Naive thymus-derived CD8-positive, alpha-beta T cell (primary cell): ENCODE measurements at regions not wholly inside any gene's neighbourhood (a gene's known extent, or its start where the extent isn't known, plus 50 kb on each side); places are given as distances from the start of the nearest gene placed in this dataset.

ENCODE experiments used
- ATAC-seq, 2 donors: fragments of 150-1000 bp; cut with Tn5 transposase in 1 of 2; sonication (Bioruptor Pico), chemical (Tn5 transposase) in 1 of 2; 1 replicate in 1 of 2; 2 replicates in 1 of 2; pipeline ENCODE4 v1.10.0; 2021; ENCODE audit warnings: mild to moderate bottlenecking in 2 of 2, moderate library complexity in 2 of 2
- POLR2A ChIA-PET: fragments of 350-600 bp; sonication (Branson Sonifier 250); formaldehyde crosslinking; loops from one replicate; lab custom pipeline; 2021; ENCODE audit warnings: antibody characterized with exemption; lab: Charles Lee
- DNase-seq, 10 donors: peaks; one replicate each; pipeline versions ENCODE4 v3.0.0 to v3.0.0-alpha.2; 2020 to 2022
- H3K27ac Mint-ChIP-seq, 10 donors: one replicate each; pipeline ENCODE4 v1.8.0; 2020 to 2022; ENCODE audit warnings: mild to moderate bottlenecking in 10 of 10, mixed read lengths in 10 of 10, moderate library complexity in 4 of 10, inconsistent platforms in 1 of 10
- H3K27me3 Mint-ChIP-seq, 5 donors: one replicate each; pipeline ENCODE4 v1.8.0; 2021 to 2022; ENCODE audit warnings: mixed read lengths in 5 of 5
- H3K36me3 Mint-ChIP-seq, 3 donors: one replicate each; pipeline ENCODE4 v1.8.0; 2020 to 2022; ENCODE audit warnings: mixed read lengths in 3 of 3, mild to moderate bottlenecking in 2 of 3, inconsistent platforms in 1 of 3
- H3K4me1 Mint-ChIP-seq, 4 donors: one replicate each; pipeline ENCODE4 v1.8.0; 2021 to 2022; ENCODE audit warnings: mixed read lengths in 4 of 4
- H3K4me3 Mint-ChIP-seq, 10 donors: one replicate each; pipeline ENCODE4 v1.8.0; 2020 to 2022; ENCODE audit warnings: mild to moderate bottlenecking in 10 of 10, mixed read lengths in 10 of 10, moderate library complexity in 6 of 10, inconsistent platforms in 1 of 10
- H3K9me3 Mint-ChIP-seq, 9 donors: one replicate each; pipeline ENCODE4 v1.8.0; 2020 to 2022; ENCODE audit warnings: mixed read lengths in 9 of 9, mild to moderate bottlenecking in 3 of 9, inconsistent platforms in 1 of 9, moderate library complexity in 1 of 9

- ATAC-seq (no peak), DNase-seq (no peak)
- Mint-ChIP-seq H3K36me3 (no peaks in the 10 kb centered on the region), H3K9me3 (no peaks in the 10 kb centered on the region), H3K4me3 (no peak overlapping the region), H3K27me3 (no peaks in the 10 kb centered on the region), H3K27ac (no peak overlapping the region), H3K4me1 (no peaks in the 10 kb centered on the region)
- POLR2A ChIA-PET: interaction anchor here (0.7 kb wide), 1 partner anchor 55 kb away, joined by 4 read pairs; no protein-coding TSS in a partner anchor
Observed at GRCh38 chr7:47685712-47686376, 103.9 kb upstream of the TNS3 start.

- ATAC-seq: no peak
- POLR2A ChIA-PET: no interaction called here
- H3K27ac Mint-ChIP-seq: no peak overlapping the region
- no peak for DNase-seq
- no peaks in the 10 kb centered on the region for H3K9me3 Mint-ChIP-seq
- no peaks in the 10 kb centered on the region for H3K27me3 Mint-ChIP-seq
- no peak overlapping the region for H3K4me3 Mint-ChIP-seq
- no peaks in the 10 kb centered on the region for H3K4me1 Mint-ChIP-seq
- H3K36me3 Mint-ChIP-seq: no peaks in the 10 kb centered on the region
Observed at GRCh38 chr7:47685151-47685550, 103.2 kb upstream of the TNS3 start.

GRCh38 chr7:47684728-47685127 lies 102.8 kb upstream of the TNS3 start:
- Mint-ChIP-seq H3K9me3 (no peaks in the 10 kb centered on the region), H3K27ac (no peak overlapping the region), H3K4me3 (no peak overlapping the region), H3K27me3 (no peaks in the 10 kb centered on the region), H3K36me3 (no peaks in the 10 kb centered on the region), H3K4me1 (no peaks in the 10 kb centered on the region)
- POLR2A ChIA-PET: no interaction called here
- no peak for DNase-seq
- ATAC-seq: no peak

- Mint-ChIP-seq H3K9me3 (no peaks in the 10 kb centered on the region), H3K4me1 (no peaks in the 10 kb centered on the region), H3K27me3 (no peaks in the 10 kb centered on the region), H3K4me3 (no peak overlapping the region), H3K36me3 (no peaks in the 10 kb centered on the region), H3K27ac (no peak overlapping the region)
- DNase-seq: no peak
- POLR2A ChIA-PET: no interaction called here
- no peak for ATAC-seq
Observed at GRCh38 chr7:47683485-47683898, 101.6 kb upstream of the TNS3 start.

- H3K4me3 Mint-ChIP-seq: no peak overlapping the region
- H3K27ac Mint-ChIP-seq: no peak overlapping the region
- H3K9me3 Mint-ChIP-seq: peaks cover 0 to 2% (median 0%) of the 10 kb centered on the region in 9 donors
- no peaks in the 10 kb centered on the region for H3K4me1 Mint-ChIP-seq
- DNase-seq: no peak
- H3K36me3 Mint-ChIP-seq: no peaks in the 10 kb centered on the region
- POLR2A ChIA-PET: no interaction called here
- no peak for ATAC-seq
- H3K27me3 Mint-ChIP-seq: peaks cover 0 to under 1% (median 0%) of the 10 kb centered on the region in 5 donors
Observed at GRCh38 chr7:47682874-47683273, 101.0 kb upstream of the TNS3 start.

- no peaks in the 10 kb centered on the region for H3K36me3 Mint-ChIP-seq
- H3K4me3 Mint-ChIP-seq: no peak overlapping the region
- H3K9me3 Mint-ChIP-seq: peaks cover 0 to 13% (median 0%) of the 10 kb centered on the region in 9 donors
- H3K27ac Mint-ChIP-seq: peak overlapping the region in 1 of 10 donors; percentile 5
- peaks cover 0 to 4% (median 0%) of the 10 kb centered on the region in 5 donors for H3K27me3 Mint-ChIP-seq
- POLR2A ChIA-PET: no interaction called here
- H3K4me1 Mint-ChIP-seq: peaks cover 0 to 5% (median 0%) of the 10 kb centered on the region in 4 donors
- ATAC-seq (no peak), DNase-seq (no peak)
Observed at GRCh38 chr7:47681249-47681810, 99.4 kb upstream of the TNS3 start.

GRCh38 chr7:47678641-47679380 lies 96.9 kb upstream of the TNS3 start:
- DNase-seq (no peak), ATAC-seq (no peak)
- Mint-ChIP-seq H3K4me1 (peaks cover 0 to 5% (median 0%) of the 10 kb centered on the region in 4 donors), H3K27ac (no peak overlapping the region), H3K9me3 (peaks cover 0 to 13% (median 0%) of the 10 kb centered on the region in 9 donors), H3K4me3 (no peak overlapping the region), H3K36me3 (no peaks in the 10 kb centered on the region), H3K27me3 (peaks cover 0 to 4% (median 0%) of the 10 kb centered on the region in 5 donors)
- POLR2A ChIA-PET: no interaction called here

- POLR2A ChIA-PET: no interaction called here
- Mint-ChIP-seq H3K4me1 (peaks cover 0 to 5% (median 0%) of the 10 kb centered on the region in 4 donors), H3K9me3 (peaks cover 0 to 13% (median 0%) of the 10 kb centered on the region in 9 donors), H3K27me3 (peaks cover 0 to 4% (median 0%) of the 10 kb centered on the region in 5 donors), H3K4me3 (no peak overlapping the region), H3K27ac (no peak overlapping the region), H3K36me3 (no peaks in the 10 kb centered on the region)
- no peak for DNase-seq
- no peak for ATAC-seq
Observed at GRCh38 chr7:47677664-47678063, 95.8 kb upstream of the TNS3 start.

- Mint-ChIP-seq H3K36me3 (no peaks in the 10 kb centered on the region), H3K27ac (no peak overlapping the region)
- POLR2A ChIA-PET: no interaction called here
Observed at GRCh38 chr7:47677093-47677492, 95.2 kb upstream of the TNS3 start.

GRCh38 chr7:47672977-47673381 lies 91.1 kb upstream of the TNS3 start:
- Mint-ChIP-seq H3K27me3 (peaks cover 0 to 4% (median 0%) of the 10 kb centered on the region in 5 donors), H3K9me3 (peaks cover 0 to 11% (median 0%) of the 10 kb centered on the region in 9 donors), H3K36me3 (no peaks in the 10 kb centered on the region), H3K4me3 (no peak overlapping the region), H3K27ac (no peak overlapping the region), H3K4me1 (peaks cover 0 to 36% (median 0%) of the 10 kb centered on the region in 4 donors)
- no peak for DNase-seq
- POLR2A ChIA-PET: no interaction called here
- ATAC-seq: no peak

More at GRCh38 chr7:47677093-47677492, 95.2 kb upstream of the TNS3 start:
- Mint-ChIP-seq H3K4me1 (peaks cover 0 to 11% (median 0%) of the 10 kb centered on the region in 4 donors), H3K4me3 (no peak overlapping the region), H3K9me3 (peaks cover 0 to 13% (median 0%) of the 10 kb centered on the region in 9 donors), H3K27me3 (peaks cover 0 to 4% (median 0%) of the 10 kb centered on the region in 5 donors)
- DNase-seq (no peak), ATAC-seq (no peak)

- DNase-seq (no peak), ATAC-seq (no peak)
- Mint-ChIP-seq H3K4me3 (no peak overlapping the region), H3K27me3 (no peaks in the 10 kb centered on the region), H3K27ac (peak overlapping the region in 2 of 10 donors; percentile 4 to 55), H3K36me3 (no peaks in the 10 kb centered on the region), H3K4me1 (peaks cover 0 to 31% (median 0%) of the 10 kb centered on the region in 4 donors), H3K9me3 (peaks cover 0 to 5% (median 0%) of the 10 kb centered on the region in 9 donors)
- POLR2A ChIA-PET: no interaction called here
Observed at GRCh38 chr7:47672271-47672791, 90.4 kb upstream of the TNS3 start.

- H3K4me3 Mint-ChIP-seq: no peak overlapping the region
- H3K27me3 Mint-ChIP-seq: no peaks in the 10 kb centered on the region
- H3K4me1 Mint-ChIP-seq: peaks cover 0 to 31% (median 0%) of the 10 kb centered on the region in 4 donors
- DNase-seq (no peak), ATAC-seq (no peak)
- POLR2A ChIA-PET: interaction anchor here (0.5 kb wide), 1 partner anchor 272 kb away, joined by 3 read pairs; no protein-coding TSS in a partner anchor
- H3K36me3 Mint-ChIP-seq: no peaks in the 10 kb centered on the region
- peak overlapping the region in 1 of 10 donors; percentile 82 for H3K27ac Mint-ChIP-seq
- H3K9me3 Mint-ChIP-seq: no peaks in the 10 kb centered on the region
Observed at GRCh38 chr7:47671358-47671757, 89.4 kb upstream of the TNS3 start.
